HCT116 (cell line): ENCODE measurements at regions not wholly inside any gene's neighbourhood (a gene's known extent, or its start where the extent isn't known, plus 50 kb on each side); places are given as distances from the start of the nearest gene placed in this dataset.

Source experiments
- ATAC-seq: fragments of 200-7000 bp; cut with Tn5 transposase; 2 replicates; pipeline ENCODE4 v1.9.1; 2020; ENCODE audit warnings: mild to moderate bottlenecking, moderate library complexity
- BruUV-seq: library from RNA; stranded (reverse); fragments of 400-500 nt; replicated peaks from 2 replicates; lab custom pipeline; 2021; lab: Mats Ljungman, UMichigan
- CTCF ChIA-PET: fragments of 300-600 bp; sonication (Branson Sonifier 250); formaldehyde crosslinking; loops from one replicate; lab custom pipeline; 2021; ENCODE audit warnings: antibody characterized with exemption; lab: Charles Lee
- POLR2A ChIA-PET: fragments of 300-600, 350-600 bp; sonication (Branson Sonifier 250); formaldehyde crosslinking; loops from one replicate; lab custom pipeline; 2021; ENCODE audit warnings: antibody characterized with exemption; lab: Charles Lee
- RAD21 ChIA-PET, 2 experiments: fragments of 300-600 bp; sonication (Branson Sonifier 250); formaldehyde crosslinking; loops; one replicate each; lab custom pipeline; 2023; ENCODE audit warnings: low total read pairs in 2 of 2; ENCODE audit not compliant: uncharacterized antibody in 2 of 2, unreplicated experiment in 2 of 2, low non-redundant PET in 1 of 2; lab: Charles Lee
- DNase-seq: peaks from one replicate; pipeline ENCODE4 v3.0.0-alpha.2; 2010; ENCODE audit warnings: low read depth, low spot score
- H2AFZ ChIP-seq: fragments of 200-600 bp; shearing (Covaris generic), sonication (generic); 2 replicates; pipeline ENCODE4 v1.6.1; 2017; ENCODE audit warnings: low read depth, mixed run types, mixed read lengths, antibody characterized with exemption, low read length; ENCODE audit not compliant: poor library complexity, severe bottlenecking
- H3K27ac ChIP-seq: 2 replicates; pipeline ENCODE4 v1.5.1; 2012; ENCODE audit warnings: low read depth, low read length
- H3K27me3 ChIP-seq: fragments of 200-600 bp; sonication (generic); 2 replicates; pipeline ENCODE4 v1.6.1; 2016; ENCODE audit warnings: mixed run types, low read length, mixed read lengths; ENCODE audit not compliant: insufficient read depth
- H3K36me3 ChIP-seq, 2 experiments: fragments of 200-500 bp in 1 of 2; fragments of 200-600 bp in 1 of 2; sonication (Bioruptor generic) in 1 of 2; sonication (generic) in 1 of 2; 2 replicates each; pipeline versions ENCODE4 v1.5.1 to v1.6.1; 2014 to 2016; ENCODE audit warnings: low read length in 2 of 2, inconsistent platforms in 1 of 2, mixed read lengths in 1 of 2, mixed run types in 1 of 2; ENCODE audit not compliant: insufficient read depth in 2 of 2, control insufficient read depth in 1 of 2
- H3K4me1 ChIP-seq, 2 experiments: fragments of 200-600 bp in 1 of 2; sonication (generic) in 1 of 2; 2 replicates each; pipeline versions ENCODE4 v1.5.1 to v1.6.1; 2012 to 2017; ENCODE audit warnings: low read length in 2 of 2, inconsistent platforms in 1 of 2, mild to moderate bottlenecking in 1 of 2, mixed read lengths in 1 of 2, mixed run types in 1 of 2, moderate library complexity in 1 of 2; ENCODE audit not compliant: insufficient read depth in 2 of 2, control insufficient read depth in 1 of 2
- H3K4me2 ChIP-seq: fragments of 200-600 bp; sonication (generic); 2 replicates; pipeline ENCODE4 v1.6.1; 2017; ENCODE audit warnings: mixed run types, low read length, mixed read lengths
- H3K4me3 ChIP-seq, 2 experiments: fragments of 200-600 bp in 1 of 2; sonication (generic) in 1 of 2; replicated peaks in 1 of 2; 2 replicates each; pipeline ENCODE4 v1.5.1; 2011 to 2016; ENCODE audit warnings: low read length in 2 of 2, control low read depth in 1 of 2, low read depth in 1 of 2, mild to moderate bottlenecking in 1 of 2, mixed read lengths in 1 of 2, mixed run types in 1 of 2
- H3K79me2 ChIP-seq: fragments of 200-600 bp; sonication (generic); 2 replicates; pipeline ENCODE4 v1.6.1; 2017; ENCODE audit warnings: mild to moderate bottlenecking, mixed run types, low read length, moderate library complexity, mixed read lengths; ENCODE audit not compliant: insufficient read depth
- H3K9ac ChIP-seq: fragments of 200-600 bp; sonication (generic); 2 replicates; pipeline ENCODE4 v1.6.1; 2016; ENCODE audit warnings: low read length, mixed read lengths
- H3K9me2 ChIP-seq: fragments of 200-600 bp; sonication (generic), shearing (Covaris generic); 2 replicates; pipeline ENCODE4 v1.6.1; 2017; ENCODE audit warnings: mixed run types, mild to moderate bottlenecking, moderate library complexity; ENCODE audit not compliant: insufficient read depth
- H3K9me3 ChIP-seq, 2 experiments: fragments of 200-500 bp in 1 of 2; fragments of 200-600 bp in 1 of 2; sonication (Bioruptor generic) in 1 of 2; sonication (generic) in 1 of 2; 2 replicates each; pipeline ENCODE4 v1.6.1; 2014 to 2017; ENCODE audit warnings: low read length in 2 of 2, mixed read lengths in 2 of 2, inconsistent platforms in 1 of 2, low read depth in 1 of 2, mild to moderate bottlenecking in 1 of 2, mixed run types in 1 of 2, moderate library complexity in 1 of 2; ENCODE audit not compliant: control insufficient read depth in 1 of 2, insufficient read depth in 1 of 2
- H4K20me1 ChIP-seq: fragments of 200-600 bp; sonication (generic), shearing (Covaris generic); 2 replicates; pipeline ENCODE4 v1.6.1; 2017; ENCODE audit warnings: mixed run types, mild to moderate bottlenecking, moderate library complexity; ENCODE audit not compliant: insufficient read depth
- CTCF ChIP-seq, 3 experiments: fragments of 200-600 bp in 1 of 3; sonication (generic) in 1 of 3; IDR thresholded peaks in 2 of 3; conservative IDR thresholded peaks in 1 of 3; 2 replicates each; pipeline ENCODE4 v1.5.1; 2012 to 2017; ENCODE audit warnings: low read depth in 2 of 3, low read length in 2 of 3, antibody characterized with exemption in 1 of 3, borderline replicate concordance in 1 of 3, control low read depth in 1 of 3, mild to moderate bottlenecking in 1 of 3, mixed read lengths in 1 of 3, mixed run types in 1 of 3, moderate library complexity in 1 of 3; ENCODE audit not compliant: insufficient read depth in 1 of 3
- EGR1 ChIP-seq: IDR thresholded peaks from 2 replicates; pipeline ENCODE4 v1.6.1; 2012; ENCODE audit warnings: low read depth
- ELF1 ChIP-seq: IDR thresholded peaks from 2 replicates; pipeline ENCODE4 v1.6.1; 2012; ENCODE audit warnings: low read depth, borderline replicate concordance
- EZH2 ChIP-seq: fragments of 200-600 bp; sonication (generic); IDR thresholded peaks from 2 replicates; pipeline ENCODE4 v1.6.1; 2017; ENCODE audit warnings: antibody characterized with exemption, mixed run types
- JUND ChIP-seq: IDR thresholded peaks from 2 replicates; pipeline ENCODE4 v1.6.1; 2012
- MAX ChIP-seq: IDR thresholded peaks from 2 replicates; pipeline ENCODE4 v1.6.1; 2012
- POLR2A ChIP-seq: IDR thresholded peaks from 2 replicates; pipeline ENCODE4 v1.7.0; 2011; ENCODE audit warnings: borderline replicate concordance; ENCODE audit not compliant: insufficient read depth, insufficient read length; ENCODE audit errors: extremely low read depth
- POLR2AphosphoS5 ChIP-seq: IDR thresholded peaks from 2 replicates; pipeline ENCODE4 v1.6.1; 2011; ENCODE audit warnings: mild to moderate bottlenecking, low read depth, low read length, moderate library complexity
- RAD21 ChIP-seq: IDR thresholded peaks from 2 replicates; pipeline ENCODE4 v1.6.1; 2012; ENCODE audit warnings: low read depth, mild to moderate bottlenecking
- SP1 ChIP-seq: IDR thresholded peaks from 2 replicates; pipeline ENCODE4 v1.6.1; 2012; ENCODE audit warnings: low read depth
- SRF ChIP-seq: IDR thresholded peaks from 2 replicates; pipeline ENCODE4 v1.6.1; 2012; ENCODE audit warnings: low read depth
- YY1 ChIP-seq: IDR thresholded peaks from 2 replicates; pipeline ENCODE4 v1.6.1; 2011; ENCODE audit warnings: low read length, low read depth, moderate library complexity, mild to moderate bottlenecking; ENCODE audit not compliant: insufficient replicate concordance; ENCODE audit errors: extremely low read depth
- ZFX ChIP-seq: fragments of 450-650 bp; IDR thresholded peaks from 2 replicates; pipeline ENCODE4 v1.6.1; 2017
- intact Hi-C: fragments of 100-400 bp; cut with micrococcal nuclease; formaldehyde crosslinking; loops from 2 replicates; pipeline ENCODE4 v1.10.0; 2022

- intact Hi-C loops = no loop called here
- Histone ChIP-seq H3K9ac (no peak overlapping the region), H3K27ac (no peak overlapping the region), H2AFZ (no peak overlapping the region), H3K9me3 (no peaks in the 10 kb centered on the region), H3K79me2 (no peaks in the 10 kb centered on the region), H3K4me2 (no peak overlapping the region), H3K4me3 (no peak overlapping the region), H3K4me1 (no peaks in the 10 kb centered on the region), H3K36me3 (no peaks in the 10 kb centered on the region), H3K9me2 (no peaks in the 10 kb centered on the region), H4K20me1 (no peaks in the 10 kb centered on the region), H3K27me3 (peaks cover 28% of the 10 kb centered on the region)
- RAD21 ChIA-PET = no interaction called here
- POLR2A ChIA-PET = no interaction called here
- ATAC-seq (no peak), DNase-seq (no peak)
- no TSS peak for BruUV-seq
- CTCF ChIA-PET = no interaction called here
- TF ChIP-seq ELF1 = no peak
- TF ChIP-seq SRF = no peak
- TF ChIP-seq EGR1 = no peak
- TF ChIP-seq JUND = no peak
- no peak for TF ChIP-seq MAX
- no peak for TF ChIP-seq YY1
- no peak for TF ChIP-seq ZFX
- TF ChIP-seq RAD21 = no peak
- TF ChIP-seq CTCF (IDR thresholded peaks at IDR 0.05 in 2 of 3, conservative IDR thresholded peaks at IDR 0.05 in 1 of 3; ENCODE audit: borderline replicate concordance in 1 of 3, insufficient read depth in 1 of 3, low read depth in 2 of 3, low read length in 2 of 3) = no peak
- no peak for TF ChIP-seq SP1
- no peak for TF ChIP-seq POLR2A
- TF ChIP-seq POLR2AphosphoS5 = no peak
- TF ChIP-seq EZH2 = no peak
Observed at GRCh38 chr3:24937228-24937627, 442.6 kb upstream of the THRB start.
